Endothelial cell of umbilical vein (primary cell): ENCODE measurements at regions not wholly inside any gene's neighbourhood (a gene's known extent, or its start where the extent isn't known, plus 50 kb on each side); places are given as distances from the start of the nearest gene placed in this dataset.

ENCODE experiments used
- BruUV-seq: library from RNA; stranded (reverse); fragments of 400-500 nt; replicated peaks from 2 replicates; lab custom pipeline; 2021; lab: Mats Ljungman, UMichigan
- CTCF ChIA-PET: fragments of 300-600, 350-600 bp; sonication (Branson Sonifier 250); formaldehyde crosslinking; loops from one replicate; lab custom pipeline; 2021; ENCODE audit warnings: antibody characterized with exemption, inconsistent platforms; lab: Charles Lee
- POLR2A ChIA-PET: fragments of 300-600, 350-600 bp; sonication (Branson Sonifier 250); formaldehyde crosslinking; loops from one replicate; lab custom pipeline; 2021; ENCODE audit warnings: antibody characterized with exemption, inconsistent platforms; lab: Charles Lee
- DNase-seq: peaks from one replicate; pipeline ENCODE4 v3.0.0-alpha.2; 2011; ENCODE audit warnings: low read depth, low spot score
- FAIRE-seq: peaks from 2 replicates; lab custom pipeline; 2011; peaks lifted over from hg19 to GRCh38; lab: Jason Lieb, UNC
- H2AFZ ChIP-seq: 2 replicates; pipeline ENCODE4 v1.6.0; 2012; ENCODE audit warnings: low read depth, low read length, control low read depth, inconsistent platforms
- H3K27ac ChIP-seq: 2 replicates; pipeline ENCODE4 v1.5.1; 2011; ENCODE audit warnings: low read depth, mild to moderate bottlenecking, control low read depth, low read length, moderate library complexity; ENCODE audit not compliant: insufficient read depth
- H3K27me3 ChIP-seq, 2 experiments: 2 replicates each; pipeline versions ENCODE4 v1.6.0 to v1.6.1; 2011; ENCODE audit warnings: low read length in 2 of 2, mixed read lengths in 1 of 2; ENCODE audit not compliant: control insufficient read depth in 2 of 2, insufficient read depth in 2 of 2
- H3K36me3 ChIP-seq, 2 experiments: 2 replicates in 1 of 2; 3 replicates in 1 of 2; pipeline ENCODE4 v1.5.1; 2011; ENCODE audit warnings: low read length in 2 of 2, mild to moderate bottlenecking in 1 of 2, moderate library complexity in 1 of 2; ENCODE audit not compliant: control insufficient read depth in 2 of 2, insufficient read depth in 2 of 2; ENCODE audit errors: extremely low read depth in 1 of 2
- H3K4me1 ChIP-seq: 3 replicates; pipeline ENCODE4 v1.5.1; 2011; ENCODE audit warnings: mild to moderate bottlenecking, low read length; ENCODE audit not compliant: control insufficient read depth, insufficient read depth; ENCODE audit errors: extremely low read depth
- H3K4me2 ChIP-seq: 2 replicates; pipeline ENCODE4 v1.6.1; 2011; ENCODE audit warnings: low read length, control low read depth, mixed read lengths; ENCODE audit not compliant: insufficient read depth
- H3K4me3 ChIP-seq, 3 experiments: fragments of 200-600 bp in 1 of 3; sonication (generic), shearing (Covaris generic) in 1 of 3; replicated peaks in 1 of 3; 2 replicates each; pipeline ENCODE4 v1.5.1; 2011 to 2016; ENCODE audit warnings: control low read depth in 3 of 3, low read length in 3 of 3, mild to moderate bottlenecking in 2 of 3, inconsistent platforms in 1 of 3, low read depth in 1 of 3, moderate library complexity in 1 of 3; ENCODE audit not compliant: insufficient read depth in 1 of 3
- H3K79me2 ChIP-seq: 2 replicates; pipeline ENCODE4 v1.6.0; 2012; ENCODE audit warnings: low read length, inconsistent platforms; ENCODE audit not compliant: control insufficient read depth, insufficient read depth
- H3K9ac ChIP-seq: replicated peaks from 2 replicates; pipeline ENCODE3; 2011; ENCODE audit warnings: low read length, control low read depth; ENCODE audit not compliant: insufficient read depth; ENCODE audit errors: extremely low read depth
- H3K9me1 ChIP-seq: replicated peaks from 3 replicates; pipeline ENCODE4 v1.6.0; 2011; ENCODE audit warnings: mild to moderate bottlenecking, low read length; ENCODE audit not compliant: control insufficient read depth, insufficient read depth; ENCODE audit errors: extremely low read depth
- H3K9me3 ChIP-seq: replicated peaks from 2 replicates; pipeline ENCODE4 v1.5.1; 2012; ENCODE audit warnings: low read length, inconsistent platforms; ENCODE audit not compliant: control insufficient read depth, insufficient read depth
- H4K20me1 ChIP-seq: replicated peaks from 2 replicates; pipeline ENCODE3; 2011; ENCODE audit warnings: mild to moderate bottlenecking, low read length; ENCODE audit not compliant: control insufficient read depth, insufficient read depth; ENCODE audit errors: extremely low read depth
- EZH2 ChIP-seq: IDR thresholded peaks from 2 replicates; pipeline ENCODE4 v1.6.1; 2012; ENCODE audit warnings: borderline replicate concordance, low read depth, mild to moderate bottlenecking, moderate library complexity, low read length, inconsistent platforms; ENCODE audit not compliant: severe bottlenecking
- FOS ChIP-seq: IDR thresholded peaks from 2 replicates; pipeline ENCODE4 v1.6.1; 2011; ENCODE audit warnings: mild to moderate bottlenecking, low read length, moderate library complexity, borderline replicate concordance; ENCODE audit not compliant: insufficient read depth
- GATA2 ChIP-seq: IDR thresholded peaks from 2 replicates; pipeline ENCODE4 v1.7.0; 2011; ENCODE audit warnings: low read depth, mild to moderate bottlenecking, moderate library complexity, mixed read lengths, low read length; ENCODE audit not compliant: insufficient read length, insufficient read depth
- JUN ChIP-seq: IDR thresholded peaks from 2 replicates; pipeline ENCODE4 v1.6.1; 2011; ENCODE audit warnings: borderline replicate concordance, low read depth; ENCODE audit not compliant: insufficient read length, insufficient read depth
- MYC ChIP-seq: IDR thresholded peaks from one replicate; pipeline ENCODE4 v1.6.1; 2011; ENCODE audit warnings: mild to moderate bottlenecking, low read depth, low read length
- POLR2A ChIP-seq: IDR thresholded peaks from 2 replicates; pipeline ENCODE4 v1.6.1; 2012; ENCODE audit warnings: low read depth, mild to moderate bottlenecking, control low read depth, low read length
- POLR2AphosphoS5 ChIP-seq: IDR thresholded peaks from 2 replicates; pipeline ENCODE4 v1.6.1; 2012; ENCODE audit warnings: low read depth, mild to moderate bottlenecking, control low read depth, low read length, moderate library complexity; ENCODE audit not compliant: insufficient read depth
- dilution Hi-C: fragments of 300-500 bp; cut with MboI; formaldehyde crosslinking; loops from one replicate; pipeline ENCODE4 v1.15.0; 2019; ENCODE audit warnings: low sequenced_read_pairs; ENCODE audit not compliant: extremely low pct_ligation_motif_present
- intact Hi-C: fragments of 100-400 bp; cut with micrococcal nuclease; formaldehyde crosslinking; loops from one replicate; pipeline ENCODE4 v1.10.0; 2022
- TF ChIP-seq, protein P1 (sequence below): IDR thresholded peaks from 2 replicates; pipeline ENCODE4 v1.6.1; 2011; ENCODE audit not compliant: insufficient read depth, insufficient read length
- TF ChIP-seq, protein P2 (sequence below), 2 donors: IDR thresholded peaks; 1 replicate in 1 of 2; 2 replicates in 1 of 2; pipeline ENCODE4 v1.5.1; 2011; ENCODE audit warnings: low read length in 2 of 2, mild to moderate bottlenecking in 2 of 2, moderate library complexity in 2 of 2, control low read depth in 1 of 2, inconsistent platforms in 1 of 2, low read depth in 1 of 2; ENCODE audit not compliant: insufficient read depth in 1 of 2; ENCODE audit errors: extremely low read depth in 1 of 2

DNA sequence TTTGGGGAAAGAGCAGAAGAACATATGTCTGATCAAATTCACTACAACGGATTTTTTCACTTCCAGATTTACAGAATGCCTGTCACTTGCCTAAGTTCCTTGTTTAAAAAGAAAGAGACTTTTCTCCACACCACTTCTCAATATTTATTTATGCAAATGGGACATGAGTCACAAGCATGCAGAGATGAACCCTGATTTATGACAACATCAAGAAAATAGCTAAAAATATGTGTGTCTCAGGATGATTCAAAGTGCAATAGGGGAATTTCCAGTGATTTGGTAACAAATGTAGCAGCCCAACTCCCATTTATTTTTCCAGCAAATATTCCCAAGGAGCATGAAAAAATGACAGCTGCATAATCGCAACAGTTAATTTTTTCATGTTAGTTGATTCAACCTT, 180.4 kb upstream of the FAT1 start:
- H3K9ac ChIP-seq = no peak overlapping the region

More for the DNA sequence above, 180.4 kb upstream of the FAT1 start:
- intact Hi-C loops = no loop called here
- no peak overlapping the region for H3K4me3 ChIP-seq
- H3K27me3 ChIP-seq = no peaks in the 10 kb centered on the region
- no peak for FAIRE-seq
- dilution Hi-C loops = no loop called here
- peak; percentile 29 for DNase-seq
- no peak overlapping the region for H3K4me2 ChIP-seq
- no peaks in the 10 kb centered on the region for H4K20me1 ChIP-seq
- H2AFZ ChIP-seq = no peak overlapping the region
- no peak for TF ChIP-seq GATA2
- TF ChIP-seq JUN = no peak
- TF ChIP-seq, protein P1, sequence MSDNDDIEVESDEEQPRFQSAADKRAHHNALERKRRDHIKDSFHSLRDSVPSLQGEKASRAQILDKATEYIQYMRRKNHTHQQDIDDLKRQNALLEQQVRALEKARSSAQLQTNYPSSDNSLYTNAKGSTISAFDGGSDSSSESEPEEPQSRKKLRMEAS = no peak
- TF ChIP-seq POLR2A = no peak
- TF ChIP-seq EZH2 = no peak
- TF ChIP-seq, protein P2, sequence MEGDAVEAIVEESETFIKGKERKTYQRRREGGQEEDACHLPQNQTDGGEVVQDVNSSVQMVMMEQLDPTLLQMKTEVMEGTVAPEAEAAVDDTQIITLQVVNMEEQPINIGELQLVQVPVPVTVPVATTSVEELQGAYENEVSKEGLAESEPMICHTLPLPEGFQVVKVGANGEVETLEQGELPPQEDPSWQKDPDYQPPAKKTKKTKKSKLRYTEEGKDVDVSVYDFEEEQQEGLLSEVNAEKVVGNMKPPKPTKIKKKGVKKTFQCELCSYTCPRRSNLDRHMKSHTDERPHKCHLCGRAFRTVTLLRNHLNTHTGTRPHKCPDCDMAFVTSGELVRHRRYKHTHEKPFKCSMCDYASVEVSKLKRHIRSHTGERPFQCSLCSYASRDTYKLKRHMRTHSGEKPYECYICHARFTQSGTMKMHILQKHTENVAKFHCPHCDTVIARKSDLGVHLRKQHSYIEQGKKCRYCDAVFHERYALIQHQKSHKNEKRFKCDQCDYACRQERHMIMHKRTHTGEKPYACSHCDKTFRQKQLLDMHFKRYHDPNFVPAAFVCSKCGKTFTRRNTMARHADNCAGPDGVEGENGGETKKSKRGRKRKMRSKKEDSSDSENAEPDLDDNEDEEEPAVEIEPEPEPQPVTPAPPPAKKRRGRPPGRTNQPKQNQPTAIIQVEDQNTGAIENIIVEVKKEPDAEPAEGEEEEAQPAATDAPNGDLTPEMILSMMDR (IDR thresholded peaks at IDR 0.05; ENCODE audit: extremely low read depth in 1 of 2, insufficient read depth in 1 of 2, low read depth in 1 of 2, low read length in 2 of 2) = no peak
- no peak for TF ChIP-seq FOS
- TF ChIP-seq POLR2AphosphoS5 = no peak
- TF ChIP-seq MYC = no peak
- H3K4me1 ChIP-seq = peaks cover 18% of the 10 kb centered on the region
- POLR2A ChIA-PET = no interaction called here
- H3K27ac ChIP-seq = no peak overlapping the region
- H3K36me3 ChIP-seq = no peaks in the 10 kb centered on the region
- H3K9me3 ChIP-seq = no peaks in the 10 kb centered on the region
- CTCF ChIA-PET = no interaction called here
- no peaks in the 10 kb centered on the region for H3K79me2 ChIP-seq
- BruUV-seq = no TSS peak
- H3K9me1 ChIP-seq = no peaks in the 10 kb centered on the region
